Spinal cord (tissue), 9 donors: ENCODE measurements at regions not wholly inside any gene's neighbourhood (a gene's known extent, or its start where the extent isn't known, plus 50 kb on each side); places are given as distances from the start of the nearest gene placed in this dataset.
"Not testable (repeated sequence)": the region's sequence is repeated elsewhere in the genome, so short reads cannot be mapped to it uniquely, and the experiment has no call there.

Experiments used
- DNase-seq, 6 donors: peaks; one replicate each; pipeline versions ENCODE4 v3.0.0 to v3.0.0-alpha.2; 2013 to 2015; ENCODE audit warnings: low spot score in 6 of 6, low read depth in 4 of 6
- H3K27ac ChIP-seq: one replicate; pipeline ENCODE4 v1.5.1; 2013; ENCODE audit warnings: low read depth, low read length, control low read depth
- H3K27me3 ChIP-seq: one replicate; pipeline ENCODE4 v1.6.1; 2013; ENCODE audit warnings: low read length; ENCODE audit not compliant: control insufficient read depth, insufficient read depth
- H3K36me3 ChIP-seq: one replicate; pipeline ENCODE4 v1.6.1; 2013; ENCODE audit warnings: low read length; ENCODE audit not compliant: control insufficient read depth, insufficient read depth
- H3K4me1 ChIP-seq: one replicate; pipeline ENCODE4 v1.6.1; 2013; ENCODE audit warnings: low read length; ENCODE audit not compliant: control insufficient read depth, insufficient read depth
- H3K4me3 ChIP-seq: one replicate; pipeline ENCODE4 v1.5.1; 2013; ENCODE audit warnings: low read depth, low read length, control low read depth
- H3K9me3 ChIP-seq: one replicate; pipeline ENCODE4 v1.6.1; 2013; ENCODE audit warnings: low read length; ENCODE audit not compliant: control insufficient read depth, insufficient read depth
- WGBS: methylation state at CpG from one replicate; pipeline ENCODE4 v1.1.5; 2013; ENCODE audit warnings: missing lambda C conversion rate; ENCODE audit not compliant: insufficient coverage; 5-methylcytosine and 5-hydroxymethylcytosine counted together
- donor health status: healthy.

DNA sequence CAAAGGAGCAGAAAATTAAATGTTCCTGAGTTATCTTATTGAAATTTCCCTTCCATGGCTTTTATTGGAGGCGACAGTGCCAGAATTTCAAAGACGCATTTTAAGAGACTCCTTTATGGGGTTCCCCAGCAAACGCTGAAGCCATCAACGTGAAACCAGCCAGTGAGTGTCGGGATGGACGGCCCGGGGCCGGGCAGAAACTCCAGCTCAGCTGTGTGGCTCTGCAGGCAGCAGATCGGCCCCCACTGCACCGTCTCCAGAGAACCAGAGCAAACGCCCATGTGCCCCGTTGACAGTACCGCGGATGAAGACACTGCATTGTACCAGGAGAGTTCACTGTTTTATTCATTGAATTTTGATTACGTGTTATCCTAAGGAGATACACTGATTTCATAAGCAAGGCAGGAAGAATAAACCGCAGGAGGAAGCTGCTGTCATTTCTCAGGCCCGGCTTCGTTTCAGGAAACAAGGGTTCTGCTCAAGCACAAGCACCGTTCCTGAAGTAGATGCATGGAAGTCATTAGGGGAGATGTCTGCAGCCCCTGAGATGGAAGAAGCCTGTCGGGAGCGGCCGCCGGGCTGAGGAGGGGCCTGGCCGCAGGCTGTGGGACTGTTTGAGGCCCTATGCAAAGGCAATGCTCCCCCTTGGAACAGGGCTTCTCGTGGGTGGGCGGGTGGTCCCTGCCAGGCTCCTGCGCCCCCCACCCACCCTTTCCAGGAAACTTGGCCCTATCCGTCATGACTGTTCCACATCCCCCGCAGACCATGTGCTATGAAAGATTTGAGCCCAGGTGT is 639.7 kb downstream of the TBC1D22A start:
- H3K4me1 ChIP-seq: peaks cover 12% of the 10 kb centered on the region
- H3K36me3 ChIP-seq: no peaks in the 10 kb centered on the region
- H3K9me3 ChIP-seq: no peaks in the 10 kb centered on the region
- H3K4me3 ChIP-seq: no peak overlapping the region
- DNase-seq: peak in 1 of 6 donors; percentile 28
- H3K27ac ChIP-seq: no peak overlapping the region
- 55% methylated on average over 25 of the region's 29 CpGs for WGBS
- no peaks in the 10 kb centered on the region for H3K27me3 ChIP-seq

DNA sequence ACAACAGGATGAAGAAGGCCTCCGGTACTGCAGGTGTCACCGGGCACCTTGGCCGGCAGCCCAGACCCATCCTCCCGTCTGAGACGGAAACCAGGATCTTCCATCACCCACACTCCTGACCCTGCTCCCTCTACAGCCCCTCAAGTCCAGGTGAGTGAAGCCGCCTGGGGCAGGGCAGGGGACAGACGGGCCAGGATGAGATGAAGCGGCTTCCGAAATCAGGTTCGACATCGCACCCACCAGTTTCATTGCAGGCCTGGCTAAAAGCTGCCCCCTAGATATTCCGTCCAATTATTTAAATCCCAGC is 639.1 kb downstream of the TBC1D22A start:
- no peaks in the 10 kb centered on the region for H3K36me3 ChIP-seq
- DNase-seq: no peak
- no peaks in the 10 kb centered on the region for H3K9me3 ChIP-seq
- H3K27ac ChIP-seq: no peak overlapping the region
- H3K4me3 ChIP-seq: no peak overlapping the region
- 83% methylated on average over 3 of the region's 12 CpGs for WGBS
- H3K4me1 ChIP-seq: peaks cover 12% of the 10 kb centered on the region
- no peaks in the 10 kb centered on the region for H3K27me3 ChIP-seq

DNA sequence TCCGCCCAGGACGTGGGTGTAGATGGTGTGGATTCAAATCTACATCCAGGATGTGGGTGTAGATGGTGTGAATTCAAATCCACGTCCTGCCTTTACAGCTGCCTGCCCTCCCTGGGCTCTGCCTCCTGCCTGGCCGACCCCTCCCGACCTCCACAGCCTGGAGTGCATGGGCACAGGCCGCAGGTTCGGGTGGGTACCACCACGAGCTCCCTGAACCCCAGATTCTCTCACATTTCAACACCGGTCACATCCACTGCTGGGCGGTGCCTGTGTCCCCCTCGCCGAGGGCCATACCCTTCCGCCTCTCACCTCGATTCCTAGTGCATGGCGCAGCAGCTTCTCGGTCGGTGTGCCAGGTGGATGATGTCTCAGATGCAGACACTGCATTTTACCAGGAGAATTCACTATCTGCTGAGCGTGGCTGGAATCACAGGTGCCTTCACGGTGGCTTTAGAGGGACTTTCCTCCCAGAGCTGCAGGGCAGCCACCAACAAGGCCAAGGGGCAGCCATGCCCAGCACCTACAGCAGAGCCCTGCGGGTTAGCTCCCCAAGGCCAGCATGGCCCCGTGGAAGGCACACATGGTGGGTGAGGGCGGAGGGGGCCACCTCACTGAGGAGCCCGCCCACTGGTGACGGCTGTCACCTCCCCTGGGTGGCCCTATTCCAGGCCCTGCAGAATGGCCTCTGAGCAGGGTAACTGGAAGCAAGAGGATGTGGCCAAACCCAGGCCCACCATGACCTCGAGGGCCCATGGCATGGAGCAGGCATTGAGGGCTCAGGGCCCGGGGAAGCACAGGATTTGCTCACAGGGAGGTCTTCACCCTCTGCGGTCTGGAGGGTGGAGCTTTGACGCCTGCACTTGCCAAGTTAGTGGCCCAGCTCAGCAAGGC is 638.5 kb downstream of the TBC1D22A start:
- Histone ChIP-seq H3K4me3 (no peak overlapping the region), H3K4me1 (peaks cover 13% of the 10 kb centered on the region), H3K9me3 (no peaks in the 10 kb centered on the region), H3K36me3 (no peaks in the 10 kb centered on the region), H3K27ac (no peak overlapping the region), H3K27me3 (no peaks in the 10 kb centered on the region)
- DNase-seq: no peak
- 91% methylated on average over 27 of the region's 28 CpGs for WGBS

DNA sequence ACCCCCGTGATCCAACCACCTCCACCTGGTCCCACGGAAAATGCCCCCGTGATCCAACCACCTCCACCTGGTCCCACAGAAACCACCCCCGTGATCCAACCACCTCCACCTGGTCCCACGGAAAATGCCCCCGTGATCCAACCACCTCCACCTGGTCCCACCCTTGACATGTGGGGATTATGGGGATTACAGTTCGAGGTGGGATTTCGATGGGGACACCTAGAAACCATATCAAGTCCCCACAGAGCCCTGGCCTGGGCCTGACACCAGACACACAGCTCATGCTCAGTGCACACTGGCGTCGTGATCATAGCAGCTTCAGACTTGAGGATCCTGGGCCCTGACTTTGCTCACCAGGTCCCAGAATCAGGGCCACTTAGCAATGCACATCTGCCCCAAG is 637.7 kb downstream of the TBC1D22A start:
- H3K4me3 ChIP-seq, DNase-seq, H3K27ac ChIP-seq, H3K27me3 ChIP-seq, H3K9me3 ChIP-seq, H3K36me3 ChIP-seq: not testable (repeated sequence)
- 96% methylated on average over 4 of the region's 10 CpGs for WGBS
- H3K4me1 ChIP-seq: peaks cover 19% of the 10 kb centered on the region

DNA sequence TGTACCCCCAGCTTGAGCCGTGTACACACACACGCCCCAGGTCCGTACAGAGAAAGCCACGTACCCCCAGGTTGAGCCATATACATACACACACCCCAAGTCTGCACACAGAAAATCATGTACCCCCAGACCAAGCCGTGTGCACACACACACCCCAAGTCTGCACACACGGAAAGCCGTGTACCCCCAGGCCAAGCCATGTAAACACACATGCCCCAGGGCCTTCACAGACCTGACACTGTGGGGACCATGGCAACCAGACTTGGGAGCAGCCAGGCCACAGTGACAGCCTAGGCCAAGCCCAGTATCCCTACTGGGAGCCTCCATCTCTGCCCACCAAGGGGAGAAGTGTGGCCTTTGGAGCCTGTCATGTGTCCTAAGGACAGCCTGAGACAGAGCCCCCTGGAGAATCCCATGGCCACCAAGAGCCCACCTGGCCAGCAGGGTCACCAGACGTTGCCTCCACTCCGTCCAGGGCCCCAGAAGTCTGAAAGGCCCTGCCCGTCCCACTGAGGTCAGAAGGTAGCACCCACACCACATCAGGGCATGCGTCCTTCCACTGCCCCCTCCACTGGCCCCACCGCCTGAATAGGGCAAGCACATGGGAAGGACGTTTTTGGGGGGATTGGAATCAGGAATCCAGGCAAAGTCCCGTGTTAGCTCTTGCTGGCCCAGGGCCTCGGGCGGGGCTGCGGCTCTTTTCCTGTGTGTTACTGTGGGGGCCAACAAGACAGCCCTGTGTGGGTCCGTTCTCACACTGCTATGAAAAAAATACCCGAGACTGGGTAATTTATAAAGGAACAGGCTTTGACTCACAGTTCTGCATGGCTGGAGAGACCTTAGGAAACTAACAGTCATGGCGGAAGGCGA is 636.7 kb downstream of the TBC1D22A start:
- Histone ChIP-seq H3K4me3 (no peak overlapping the region), H3K9me3 (no peaks in the 10 kb centered on the region), H3K4me1 (peaks cover 19% of the 10 kb centered on the region), H3K27me3 (no peaks in the 10 kb centered on the region), H3K36me3 (no peaks in the 10 kb centered on the region), H3K27ac (no peak overlapping the region)
- DNase-seq: no peak
- 93% methylated on average over 14 of the region's 21 CpGs for WGBS

DNA sequence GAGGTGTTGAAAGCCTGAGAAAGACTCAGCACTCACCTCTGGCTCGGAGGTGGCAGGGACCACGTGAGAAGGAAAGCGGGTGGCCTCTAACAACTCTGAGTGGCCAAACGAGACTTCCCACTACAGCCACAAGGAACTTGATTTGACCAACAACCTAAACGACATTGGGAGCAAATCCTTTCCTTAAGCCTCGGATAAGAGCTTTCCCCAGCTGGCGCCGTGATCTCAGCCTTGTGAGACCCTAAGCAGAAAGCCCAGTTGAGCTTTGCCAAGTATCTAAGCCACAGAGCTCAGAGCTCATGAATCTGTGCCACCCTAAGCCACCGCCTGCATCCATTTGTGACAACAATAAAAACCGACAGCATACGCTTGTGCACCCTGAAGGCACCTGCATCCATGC is 636.0 kb downstream of the TBC1D22A start:
- H3K36me3 ChIP-seq: no peaks in the 10 kb centered on the region
- no peak for DNase-seq
- no peak overlapping the region for H3K27ac ChIP-seq
- H3K27me3 ChIP-seq: no peaks in the 10 kb centered on the region
- 64% methylated on average over 11 of the region's 11 CpGs for WGBS
- H3K4me3 ChIP-seq: no peak overlapping the region
- H3K4me1 ChIP-seq: peaks cover 19% of the 10 kb centered on the region
- H3K9me3 ChIP-seq: no peaks in the 10 kb centered on the region

DNA sequence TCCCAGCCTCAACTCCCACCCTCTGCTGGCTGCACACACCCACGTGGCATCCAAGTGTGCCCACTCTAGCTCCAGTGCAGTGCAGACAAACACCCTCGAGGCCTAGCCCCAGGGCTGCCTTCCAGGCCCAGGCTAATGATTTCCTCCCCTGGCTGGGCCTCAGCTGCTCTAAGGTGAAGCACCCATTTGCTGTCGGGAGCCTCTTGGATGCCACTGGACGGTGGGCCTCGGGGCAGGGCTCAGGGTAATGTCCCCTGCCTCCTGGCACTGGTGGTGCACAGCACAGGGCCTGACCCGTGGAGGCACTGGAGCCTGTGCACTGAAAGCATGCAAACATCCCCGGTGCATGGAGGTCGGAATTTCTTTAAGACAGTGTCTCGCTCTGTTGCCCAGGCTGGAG is 635.2 kb downstream of the TBC1D22A start:
- H3K4me3 ChIP-seq: no peak overlapping the region
- H3K27me3 ChIP-seq: no peaks in the 10 kb centered on the region
- DNase-seq: no peak
- H3K27ac ChIP-seq: no peak overlapping the region
- H3K36me3 ChIP-seq: no peaks in the 10 kb centered on the region
- 93% methylated on average over 9 of the region's 9 CpGs for WGBS
- no peaks in the 10 kb centered on the region for H3K9me3 ChIP-seq
- H3K4me1 ChIP-seq: peaks cover 17% of the 10 kb centered on the region

DNA sequence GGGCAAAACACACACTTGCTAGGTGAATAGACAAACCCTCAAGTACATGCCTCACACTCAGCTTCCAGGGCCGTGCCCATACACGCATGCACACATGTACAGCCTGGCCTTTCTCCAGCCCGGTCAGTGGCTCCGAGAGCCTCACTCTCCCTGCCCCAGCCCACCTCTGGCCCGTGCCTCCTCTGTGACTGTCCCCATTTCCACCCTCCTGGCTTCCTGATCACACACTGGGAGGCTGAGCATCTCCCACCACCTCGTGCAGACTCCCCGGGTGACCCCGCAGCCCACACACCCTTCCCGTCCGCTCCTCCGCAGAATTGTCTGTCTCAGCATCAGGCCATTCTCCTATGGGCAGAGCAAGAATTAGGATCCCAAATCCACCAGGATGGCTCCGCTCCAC is 634.1 kb downstream of the TBC1D22A start:
- H3K27ac ChIP-seq: no peak overlapping the region
- H3K4me1 ChIP-seq: peaks cover 11% of the 10 kb centered on the region
- H3K4me3 ChIP-seq: no peak overlapping the region
- WGBS: 97% methylated on average over 12 of the region's 12 CpGs
- H3K9me3 ChIP-seq: no peaks in the 10 kb centered on the region
- no peaks in the 10 kb centered on the region for H3K27me3 ChIP-seq
- no peaks in the 10 kb centered on the region for H3K36me3 ChIP-seq
- no peak for DNase-seq

DNA sequence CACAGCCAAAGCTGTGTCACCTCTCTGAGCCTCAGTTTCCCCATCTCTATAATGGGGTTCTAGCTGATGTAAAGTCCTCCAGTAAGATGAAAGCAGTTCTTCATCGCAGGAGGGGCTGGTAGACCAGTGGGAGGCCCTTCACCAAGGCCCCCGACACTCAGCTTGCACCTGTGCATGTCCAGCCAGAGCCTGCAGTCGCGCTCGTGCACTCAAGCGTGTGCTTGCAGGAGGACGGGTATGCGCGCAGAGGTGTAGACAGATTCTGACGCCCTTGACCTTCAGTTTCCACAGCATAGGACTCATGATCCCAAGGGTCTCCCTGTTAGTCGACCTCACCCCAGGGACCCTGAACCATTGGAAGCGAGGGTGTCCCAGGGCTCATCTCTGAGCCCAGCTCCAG is 633.7 kb downstream of the TBC1D22A start:
- H3K4me1 ChIP-seq: peaks cover 7% of the 10 kb centered on the region
- no peaks in the 10 kb centered on the region for H3K27me3 ChIP-seq
- DNase-seq: no peak
- no peak overlapping the region for H3K4me3 ChIP-seq
- no peaks in the 10 kb centered on the region for H3K36me3 ChIP-seq
- no peaks in the 10 kb centered on the region for H3K9me3 ChIP-seq
- H3K27ac ChIP-seq: no peak overlapping the region
- WGBS: 95% methylated on average over 12 of the region's 12 CpGs
